BE2C (cell line): ENCODE measurements at regions not wholly inside any gene's neighbourhood (a gene's known extent, or its start where the extent isn't known, plus 50 kb on each side); places are given as distances from the start of the nearest gene placed in this dataset.

ENCODE experiments used
- DNase-seq: peaks from one replicate; pipeline ENCODE4 v3.0.0-alpha.2; 2020
- H3K27me3 ChIP-seq: fragments of 250-450 bp; sonication (Bioruptor Pico); 2 replicates; pipeline ENCODE4 v1.5.1; 2020; ENCODE audit warnings: mild to moderate bottlenecking
- H3K36me3 ChIP-seq: fragments of 250-450 bp; sonication (Bioruptor Pico); 2 replicates; pipeline ENCODE4 v1.5.1; 2020; ENCODE audit warnings: mild to moderate bottlenecking
- H3K4me1 ChIP-seq: fragments of 250-450 bp; sonication (Bioruptor Pico); 2 replicates; pipeline ENCODE4 v1.5.1; 2020
- H3K4me3 ChIP-seq: 2 replicates; pipeline ENCODE4 v1.5.1; 2011; ENCODE audit warnings: low read depth, low read length
- H3K9me3 ChIP-seq: fragments of 250-450 bp; sonication (Bioruptor Pico); 2 replicates; pipeline ENCODE4 v1.5.1; 2020
- CTCF ChIP-seq: IDR thresholded peaks from 2 replicates; pipeline ENCODE4 v1.5.1; 2012; ENCODE audit warnings: mild to moderate bottlenecking, low read depth, low read length

- no peak for TF ChIP-seq CTCF
- Histone ChIP-seq H3K27me3 (no peaks in the 10 kb centered on the region), H3K4me1 (peaks cover 60% of the 10 kb centered on the region), H3K36me3 (no peaks in the 10 kb centered on the region), H3K4me3 (peak overlapping the region; percentile 8; the same call in 1 of the 2 replicates), H3K9me3 (no peaks in the 10 kb centered on the region)
- peak; percentile 71 for DNase-seq
Observed at GRCh38 chr16:85370881-85371651, 242.1 kb upstream of the GSE1 start.

GRCh38 chr16:85371948-85372347 is 241.2 kb upstream of the GSE1 start:
- no peak for TF ChIP-seq CTCF
- DNase-seq, result no peak
- H3K4me3 ChIP-seq, result no peak overlapping the region
- H3K36me3 ChIP-seq, result no peaks in the 10 kb centered on the region
- peaks cover 62% of the 10 kb centered on the region for H3K4me1 ChIP-seq
- no peaks in the 10 kb centered on the region for H3K27me3 ChIP-seq
- H3K9me3 ChIP-seq, result no peaks in the 10 kb centered on the region

GRCh38 chr16:85372627-85373372 is 240.3 kb upstream of the GSE1 start:
- TF ChIP-seq CTCF, result no peak
- no peaks in the 10 kb centered on the region for H3K27me3 ChIP-seq
- no peaks in the 10 kb centered on the region for H3K9me3 ChIP-seq
- H3K4me1 ChIP-seq, result peaks cover 65% of the 10 kb centered on the region
- peak; percentile 40 for DNase-seq
- H3K36me3 ChIP-seq, result no peaks in the 10 kb centered on the region
- no peak overlapping the region for H3K4me3 ChIP-seq

GRCh38 chr16:85373741-85374570 is 239.2 kb upstream of the GSE1 start:
- no peaks in the 10 kb centered on the region for H3K36me3 ChIP-seq
- peaks cover 75% of the 10 kb centered on the region for H3K4me1 ChIP-seq
- no peaks in the 10 kb centered on the region for H3K27me3 ChIP-seq
- no peaks in the 10 kb centered on the region for H3K9me3 ChIP-seq
- no peak overlapping the region for H3K4me3 ChIP-seq
- DNase-seq, result no peak
- no peak for TF ChIP-seq CTCF

GRCh38 chr16:85374571-85374872 is 238.6 kb upstream of the GSE1 start:
- H3K36me3 ChIP-seq, result no peaks in the 10 kb centered on the region
- no peaks in the 10 kb centered on the region for H3K9me3 ChIP-seq
- TF ChIP-seq CTCF, result no peak
- no peak overlapping the region for H3K4me3 ChIP-seq
- peak; percentile 65 for DNase-seq
- peaks cover 78% of the 10 kb centered on the region for H3K4me1 ChIP-seq
- no peaks in the 10 kb centered on the region for H3K27me3 ChIP-seq
